GM23338 (cell line): ENCODE measurements at regions not wholly inside any gene's neighbourhood (a gene's known extent, or its start where the extent isn't known, plus 50 kb on each side); places are given as distances from the start of the nearest gene placed in this dataset.

Source experiments
- ATAC-seq: fragments of 200-7000 bp; cut with Tn5 transposase; 3 replicates; pipeline ENCODE4 v1.9.1; 2020
- DNase-seq: peaks from one replicate; pipeline ENCODE4 v3.0.0-alpha.2; 2015; ENCODE audit warnings: low spot score
- H2AFZ ChIP-seq: fragments of 200-600 bp; sonication (generic); 2 replicates; pipeline ENCODE4 v1.8.0; 2016; ENCODE audit warnings: antibody characterized with exemption, mild to moderate bottlenecking, moderate library complexity
- H3F3A ChIP-seq: fragments of 200-600 bp; sonication (generic); replicated peaks from 2 replicates; pipeline ENCODE4 v1.8.0; 2017; ENCODE audit warnings: antibody characterized with exemption, mixed run types, low read depth
- H3K27ac ChIP-seq: fragments of 200-600 bp; sonication (generic); 2 replicates; pipeline ENCODE4 v1.6.1; 2016; ENCODE audit warnings: low read depth
- H3K27me3 ChIP-seq: fragments of 200-600 bp; sonication (generic); 2 replicates; pipeline ENCODE4 v1.8.0; 2016; ENCODE audit warnings: mild to moderate bottlenecking, mixed run types, moderate library complexity; ENCODE audit not compliant: insufficient read depth
- H3K36me3 ChIP-seq: fragments of 200-600 bp; sonication (generic); 2 replicates; pipeline ENCODE4 v1.8.0; 2016; ENCODE audit warnings: mild to moderate bottlenecking; ENCODE audit not compliant: insufficient read depth
- H3K4me1 ChIP-seq: fragments of 200-600 bp; sonication (generic); 2 replicates; pipeline ENCODE4 v1.8.0; 2016; ENCODE audit warnings: mild to moderate bottlenecking, moderate library complexity; ENCODE audit not compliant: insufficient read depth
- H3K4me2 ChIP-seq: fragments of 200-600 bp; sonication (generic); 2 replicates; pipeline ENCODE4 v1.7.1; 2017; ENCODE audit warnings: mixed run types
- H3K4me3 ChIP-seq: fragments of 200-600 bp; sonication (generic); 2 replicates; pipeline ENCODE4 v1.6.1; 2016; ENCODE audit warnings: mixed run types
- H3K79me2 ChIP-seq: fragments of 200-600 bp; sonication (generic); replicated peaks from 2 replicates; pipeline ENCODE4 v1.8.0; 2017; ENCODE audit warnings: mild to moderate bottlenecking; ENCODE audit not compliant: insufficient read depth
- H3K9me2 ChIP-seq: fragments of 200-600 bp; sonication (generic); 2 replicates; pipeline ENCODE4 v1.8.0; 2017; ENCODE audit not compliant: insufficient read depth
- H4K20me1 ChIP-seq: fragments of 200-600 bp; sonication (generic); replicated peaks from 2 replicates; pipeline ENCODE4 v1.8.0; 2017; ENCODE audit warnings: mild to moderate bottlenecking; ENCODE audit not compliant: insufficient read depth
- H3K27ac Mint-ChIP-seq: 2 replicates; pipeline ENCODE4 v1.8.0; 2020; ENCODE audit warnings: inconsistent platforms, mild to moderate bottlenecking, moderate library complexity, mixed read lengths
- H3K27me3 Mint-ChIP-seq: 3 replicates; pipeline ENCODE4 v1.8.0; 2022; ENCODE audit warnings: low read depth, mild to moderate bottlenecking, moderate library complexity, mixed read lengths, inconsistent platforms; ENCODE audit not compliant: insufficient read depth, poor library complexity
- H3K36me3 Mint-ChIP-seq: 3 replicates; pipeline ENCODE4 v1.8.0; 2021; ENCODE audit warnings: low read depth, mild to moderate bottlenecking, inconsistent platforms, moderate library complexity, mixed read lengths
- H3K4me1 Mint-ChIP-seq: 3 replicates; pipeline ENCODE4 v1.8.0; 2020; ENCODE audit warnings: mild to moderate bottlenecking, inconsistent platforms, mixed read lengths
- H3K4me3 Mint-ChIP-seq: 3 replicates; pipeline ENCODE4 v1.8.0; 2021; ENCODE audit warnings: moderate library complexity, mild to moderate bottlenecking, inconsistent platforms, mixed read lengths
- H3K9me3 Mint-ChIP-seq: 3 replicates; pipeline ENCODE4 v1.8.0; 2020; ENCODE audit warnings: moderate library complexity, mild to moderate bottlenecking, inconsistent platforms, mixed read lengths
- CREB1 ChIP-seq: fragments of 250-450 bp; sonication (Bioruptor Pico); IDR thresholded peaks from 2 replicates; pipeline ENCODE4 v1.5.0; 2020; ENCODE audit warnings: low read depth, mild to moderate bottlenecking, moderate library complexity
- EZH2 ChIP-seq: fragments of 200-600 bp; sonication (generic); IDR thresholded peaks from one replicate; pipeline ENCODE4 v1.8.0; 2017; ENCODE audit warnings: antibody characterized with exemption, mild to moderate bottlenecking, low read depth; ENCODE audit not compliant: unreplicated experiment
- EZH2phosphoT487 ChIP-seq: fragments of 200-600 bp; sonication (generic); IDR thresholded peaks from one replicate; pipeline ENCODE4 v1.8.1; 2018; ENCODE audit warnings: antibody characterized with exemption; ENCODE audit not compliant: unreplicated experiment
- JUNB ChIP-seq: IDR thresholded peaks from one replicate; pipeline ENCODE4 v1.6.1; 2016; ENCODE audit warnings: antibody characterized with exemption; ENCODE audit not compliant: unreplicated experiment
- NANOG ChIP-seq: IDR thresholded peaks from 2 replicates; pipeline ENCODE4 v1.6.1; 2016; ENCODE audit warnings: antibody characterized with exemption, borderline replicate concordance
- POLR2AphosphoS5 ChIP-seq: IDR thresholded peaks from 2 replicates; pipeline ENCODE4 v1.6.1; 2016; ENCODE audit warnings: antibody characterized with exemption, low read depth
- STAT1 ChIP-seq: IDR thresholded peaks from one replicate; pipeline ENCODE4 v1.6.1; 2016; ENCODE audit warnings: antibody characterized with exemption; ENCODE audit not compliant: unreplicated experiment
- ZNF114 ChIP-seq: fragments of 250-450 bp; sonication (Bioruptor Pico); IDR thresholded peaks from 2 replicates; pipeline ENCODE4 v1.5.0; 2020; ENCODE audit warnings: mild to moderate bottlenecking, moderate library complexity
- ZNF331 ChIP-seq: fragments of 250-450 bp; sonication (Bioruptor Pico); IDR thresholded peaks from 2 replicates; pipeline ENCODE4 v1.5.0; 2020; ENCODE audit warnings: low read depth, mild to moderate bottlenecking, moderate library complexity
- TF ChIP-seq, protein P1 (sequence below): fragments of 250-450 bp; sonication (Bioruptor Pico); IDR thresholded peaks from 2 replicates; pipeline ENCODE4 v1.5.0; 2020; ENCODE audit warnings: mild to moderate bottlenecking, moderate library complexity
- TF ChIP-seq, protein P2 (sequence below): IDR thresholded peaks from one replicate; pipeline ENCODE4 v1.6.1; 2018; ENCODE audit warnings: antibody characterized with exemption; ENCODE audit not compliant: unreplicated experiment
- TF ChIP-seq, protein P3 (sequence below): IDR thresholded peaks from 2 replicates; pipeline ENCODE4 v1.6.1; 2016; ENCODE audit warnings: antibody characterized with exemption
- TF ChIP-seq, protein P4 (sequence below), 2 experiments: fragments of 200-600 bp in 1 of 2; sonication (generic) in 1 of 2; conservative IDR thresholded peaks; 2 replicates each; pipeline versions ENCODE4 v1.5.1 to v1.6.1; 2016 to 2017; ENCODE audit warnings: antibody characterized with exemption in 2 of 2, low read depth in 2 of 2, mild to moderate bottlenecking in 2 of 2, moderate library complexity in 1 of 2

DNA sequence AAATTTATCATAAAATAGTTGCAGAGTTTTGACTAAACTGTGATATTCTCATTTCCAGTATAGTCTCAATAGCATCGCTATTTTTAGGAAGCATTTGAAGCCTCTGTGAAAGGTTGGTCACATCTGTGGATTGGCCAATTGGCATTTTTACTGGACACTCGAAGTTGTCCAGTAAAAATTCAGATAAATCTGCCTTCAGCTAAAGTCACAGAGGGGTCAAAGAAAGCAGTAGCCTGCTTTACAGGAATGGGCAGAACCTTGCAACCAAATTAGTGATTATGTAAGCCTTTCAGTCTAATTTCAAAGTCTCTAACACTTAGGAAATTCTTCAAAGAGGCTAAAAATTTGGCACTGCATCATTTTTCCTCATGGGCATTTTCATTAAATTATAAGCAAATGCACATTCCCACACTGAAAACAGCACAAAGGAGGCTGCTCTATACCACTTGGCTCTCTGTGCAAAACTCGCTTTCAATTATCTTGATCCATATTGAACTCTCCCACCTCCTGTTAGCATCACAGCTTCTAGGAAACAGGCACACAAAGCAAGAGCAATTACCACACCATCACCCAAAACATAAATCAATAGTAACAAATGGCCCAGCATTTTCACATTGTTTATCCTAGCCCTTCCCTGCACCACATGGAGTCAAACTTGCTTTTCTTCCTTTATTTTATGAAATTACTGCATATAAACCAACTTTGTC is 318.5 kb upstream of the DUSP10 start:
- no peaks in the 10 kb centered on the region for H3K4me1 ChIP-seq
- Mint-ChIP-seq H3K4me1 (no peaks in the 10 kb centered on the region), H3K27me3 (no peaks in the 10 kb centered on the region), H3K27ac (no peak overlapping the region), H3K36me3 (peaks cover 22% of the 10 kb centered on the region), H3K4me3 (no peak overlapping the region), H3K9me3 (peaks cover 24% of the 10 kb centered on the region)
- H3K4me2 ChIP-seq, result no peak overlapping the region
- H3K27ac ChIP-seq, result no peak overlapping the region
- TF ChIP-seq, protein P1, sequence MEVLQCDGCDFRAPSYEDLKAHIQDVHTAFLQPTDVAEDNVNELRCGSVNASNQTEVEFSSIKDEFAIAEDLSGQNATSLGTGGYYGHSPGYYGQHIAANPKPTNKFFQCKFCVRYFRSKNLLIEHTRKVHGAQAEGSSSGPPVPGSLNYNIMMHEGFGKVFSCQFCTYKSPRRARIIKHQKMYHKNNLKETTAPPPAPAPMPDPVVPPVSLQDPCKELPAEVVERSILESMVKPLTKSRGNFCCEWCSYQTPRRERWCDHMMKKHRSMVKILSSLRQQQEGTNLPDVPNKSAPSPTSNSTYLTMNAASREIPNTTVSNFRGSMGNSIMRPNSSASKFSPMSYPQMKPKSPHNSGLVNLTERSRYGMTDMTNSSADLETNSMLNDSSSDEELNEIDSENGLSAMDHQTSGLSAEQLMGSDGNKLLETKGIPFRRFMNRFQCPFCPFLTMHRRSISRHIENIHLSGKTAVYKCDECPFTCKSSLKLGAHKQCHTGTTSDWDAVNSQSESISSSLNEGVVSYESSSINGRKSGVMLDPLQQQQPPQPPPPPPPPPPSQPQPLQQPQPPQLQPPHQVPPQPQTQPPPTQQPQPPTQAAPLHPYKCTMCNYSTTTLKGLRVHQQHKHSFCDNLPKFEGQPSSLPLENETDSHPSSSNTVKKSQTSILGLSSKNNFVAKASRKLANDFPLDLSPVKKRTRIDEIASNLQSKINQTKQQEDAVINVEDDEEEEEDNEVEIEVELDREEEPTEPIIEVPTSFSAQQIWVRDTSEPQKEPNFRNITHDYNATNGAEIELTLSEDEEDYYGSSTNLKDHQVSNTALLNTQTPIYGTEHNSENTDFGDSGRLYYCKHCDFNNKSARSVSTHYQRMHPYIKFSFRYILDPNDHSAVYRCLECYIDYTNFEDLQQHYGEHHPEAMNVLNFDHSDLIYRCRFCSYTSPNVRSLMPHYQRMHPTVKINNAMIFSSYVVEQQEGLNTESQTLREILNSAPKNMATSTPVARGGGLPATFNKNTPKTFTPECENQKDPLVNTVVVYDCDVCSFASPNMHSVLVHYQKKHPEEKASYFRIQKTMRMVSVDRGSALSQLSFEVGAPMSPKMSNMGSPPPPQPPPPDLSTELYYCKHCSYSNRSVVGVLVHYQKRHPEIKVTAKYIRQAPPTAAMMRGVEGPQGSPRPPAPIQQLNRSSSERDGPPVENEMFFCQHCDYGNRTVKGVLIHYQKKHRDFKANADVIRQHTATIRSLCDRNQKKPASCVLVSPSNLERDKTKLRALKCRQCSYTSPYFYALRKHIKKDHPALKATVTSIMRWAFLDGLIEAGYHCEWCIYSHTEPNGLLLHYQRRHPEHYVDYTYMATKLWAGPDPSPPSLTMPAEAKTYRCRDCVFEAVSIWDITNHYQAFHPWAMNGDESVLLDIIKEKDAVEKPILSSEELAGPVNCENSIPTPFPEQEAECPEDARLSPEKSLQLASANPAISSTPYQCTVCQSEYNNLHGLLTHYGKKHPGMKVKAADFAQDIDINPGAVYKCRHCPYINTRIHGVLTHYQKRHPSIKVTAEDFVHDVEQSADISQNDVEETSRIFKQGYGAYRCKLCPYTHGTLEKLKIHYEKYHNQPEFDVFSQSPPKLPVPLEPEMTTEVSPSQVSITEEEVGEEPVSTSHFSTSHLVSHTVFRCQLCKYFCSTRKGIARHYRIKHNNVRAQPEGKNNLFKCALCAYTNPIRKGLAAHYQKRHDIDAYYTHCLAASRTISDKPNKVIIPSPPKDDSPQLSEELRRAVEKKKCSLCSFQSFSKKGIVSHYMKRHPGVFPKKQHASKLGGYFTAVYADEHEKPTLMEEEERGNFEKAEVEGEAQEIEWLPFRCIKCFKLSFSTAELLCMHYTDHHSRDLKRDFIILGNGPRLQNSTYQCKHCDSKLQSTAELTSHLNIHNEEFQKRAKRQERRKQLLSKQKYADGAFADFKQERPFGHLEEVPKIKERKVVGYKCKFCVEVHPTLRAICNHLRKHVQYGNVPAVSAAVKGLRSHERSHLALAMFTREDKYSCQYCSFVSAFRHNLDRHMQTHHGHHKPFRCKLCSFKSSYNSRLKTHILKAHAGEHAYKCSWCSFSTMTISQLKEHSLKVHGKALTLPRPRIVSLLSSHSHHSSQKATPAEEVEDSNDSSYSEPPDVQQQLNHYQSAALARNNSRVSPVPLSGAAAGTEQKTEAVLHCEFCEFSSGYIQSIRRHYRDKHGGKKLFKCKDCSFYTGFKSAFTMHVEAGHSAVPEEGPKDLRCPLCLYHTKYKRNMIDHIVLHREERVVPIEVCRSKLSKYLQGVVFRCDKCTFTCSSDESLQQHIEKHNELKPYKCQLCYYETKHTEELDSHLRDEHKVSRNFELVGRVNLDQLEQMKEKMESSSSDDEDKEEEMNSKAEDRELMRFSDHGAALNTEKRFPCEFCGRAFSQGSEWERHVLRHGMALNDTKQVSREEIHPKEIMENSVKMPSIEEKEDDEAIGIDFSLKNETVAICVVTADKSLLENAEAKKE (CRISPR knock-in tag), result no peak
- TF ChIP-seq, protein P2, sequence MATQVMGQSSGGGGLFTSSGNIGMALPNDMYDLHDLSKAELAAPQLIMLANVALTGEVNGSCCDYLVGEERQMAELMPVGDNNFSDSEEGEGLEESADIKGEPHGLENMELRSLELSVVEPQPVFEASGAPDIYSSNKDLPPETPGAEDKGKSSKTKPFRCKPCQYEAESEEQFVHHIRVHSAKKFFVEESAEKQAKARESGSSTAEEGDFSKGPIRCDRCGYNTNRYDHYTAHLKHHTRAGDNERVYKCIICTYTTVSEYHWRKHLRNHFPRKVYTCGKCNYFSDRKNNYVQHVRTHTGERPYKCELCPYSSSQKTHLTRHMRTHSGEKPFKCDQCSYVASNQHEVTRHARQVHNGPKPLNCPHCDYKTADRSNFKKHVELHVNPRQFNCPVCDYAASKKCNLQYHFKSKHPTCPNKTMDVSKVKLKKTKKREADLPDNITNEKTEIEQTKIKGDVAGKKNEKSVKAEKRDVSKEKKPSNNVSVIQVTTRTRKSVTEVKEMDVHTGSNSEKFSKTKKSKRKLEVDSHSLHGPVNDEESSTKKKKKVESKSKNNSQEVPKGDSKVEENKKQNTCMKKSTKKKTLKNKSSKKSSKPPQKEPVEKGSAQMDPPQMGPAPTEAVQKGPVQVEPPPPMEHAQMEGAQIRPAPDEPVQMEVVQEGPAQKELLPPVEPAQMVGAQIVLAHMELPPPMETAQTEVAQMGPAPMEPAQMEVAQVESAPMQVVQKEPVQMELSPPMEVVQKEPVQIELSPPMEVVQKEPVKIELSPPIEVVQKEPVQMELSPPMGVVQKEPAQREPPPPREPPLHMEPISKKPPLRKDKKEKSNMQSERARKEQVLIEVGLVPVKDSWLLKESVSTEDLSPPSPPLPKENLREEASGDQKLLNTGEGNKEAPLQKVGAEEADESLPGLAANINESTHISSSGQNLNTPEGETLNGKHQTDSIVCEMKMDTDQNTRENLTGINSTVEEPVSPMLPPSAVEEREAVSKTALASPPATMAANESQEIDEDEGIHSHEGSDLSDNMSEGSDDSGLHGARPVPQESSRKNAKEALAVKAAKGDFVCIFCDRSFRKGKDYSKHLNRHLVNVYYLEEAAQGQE, result no peak
- no peak for TF ChIP-seq EZH2phosphoT487
- TF ChIP-seq STAT1, result no peak
- TF ChIP-seq CREB1 (CRISPR knock-in tag), result no peak
- no peak for TF ChIP-seq ZNF114
- TF ChIP-seq JUNB, result no peak
- TF ChIP-seq POLR2AphosphoS5, result no peak
- TF ChIP-seq ZNF331 (CRISPR knock-in tag), result no peak
- TF ChIP-seq, protein P3, sequence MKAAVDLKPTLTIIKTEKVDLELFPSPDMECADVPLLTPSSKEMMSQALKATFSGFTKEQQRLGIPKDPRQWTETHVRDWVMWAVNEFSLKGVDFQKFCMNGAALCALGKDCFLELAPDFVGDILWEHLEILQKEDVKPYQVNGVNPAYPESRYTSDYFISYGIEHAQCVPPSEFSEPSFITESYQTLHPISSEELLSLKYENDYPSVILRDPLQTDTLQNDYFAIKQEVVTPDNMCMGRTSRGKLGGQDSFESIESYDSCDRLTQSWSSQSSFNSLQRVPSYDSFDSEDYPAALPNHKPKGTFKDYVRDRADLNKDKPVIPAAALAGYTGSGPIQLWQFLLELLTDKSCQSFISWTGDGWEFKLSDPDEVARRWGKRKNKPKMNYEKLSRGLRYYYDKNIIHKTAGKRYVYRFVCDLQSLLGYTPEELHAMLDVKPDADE, result no peak
- TF ChIP-seq NANOG, result no peak
- TF ChIP-seq EZH2, result no peak
- TF ChIP-seq, protein P4, sequence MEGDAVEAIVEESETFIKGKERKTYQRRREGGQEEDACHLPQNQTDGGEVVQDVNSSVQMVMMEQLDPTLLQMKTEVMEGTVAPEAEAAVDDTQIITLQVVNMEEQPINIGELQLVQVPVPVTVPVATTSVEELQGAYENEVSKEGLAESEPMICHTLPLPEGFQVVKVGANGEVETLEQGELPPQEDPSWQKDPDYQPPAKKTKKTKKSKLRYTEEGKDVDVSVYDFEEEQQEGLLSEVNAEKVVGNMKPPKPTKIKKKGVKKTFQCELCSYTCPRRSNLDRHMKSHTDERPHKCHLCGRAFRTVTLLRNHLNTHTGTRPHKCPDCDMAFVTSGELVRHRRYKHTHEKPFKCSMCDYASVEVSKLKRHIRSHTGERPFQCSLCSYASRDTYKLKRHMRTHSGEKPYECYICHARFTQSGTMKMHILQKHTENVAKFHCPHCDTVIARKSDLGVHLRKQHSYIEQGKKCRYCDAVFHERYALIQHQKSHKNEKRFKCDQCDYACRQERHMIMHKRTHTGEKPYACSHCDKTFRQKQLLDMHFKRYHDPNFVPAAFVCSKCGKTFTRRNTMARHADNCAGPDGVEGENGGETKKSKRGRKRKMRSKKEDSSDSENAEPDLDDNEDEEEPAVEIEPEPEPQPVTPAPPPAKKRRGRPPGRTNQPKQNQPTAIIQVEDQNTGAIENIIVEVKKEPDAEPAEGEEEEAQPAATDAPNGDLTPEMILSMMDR (conservative IDR thresholded peaks at IDR 0.05; ENCODE audit: low read depth in 2 of 2), result no peak
- H2AFZ ChIP-seq, result peak overlapping the region; percentile 78; the same call in 1 of the 2 replicates
- no peaks in the 10 kb centered on the region for H3K36me3 ChIP-seq
- no peaks in the 10 kb centered on the region for H3K79me2 ChIP-seq
- no peaks in the 10 kb centered on the region for H3F3A ChIP-seq
- no peak overlapping the region for H3K4me3 ChIP-seq
- H3K9me2 ChIP-seq, result no peaks in the 10 kb centered on the region
- H4K20me1 ChIP-seq, result no peaks in the 10 kb centered on the region
- no peaks in the 10 kb centered on the region for H3K27me3 ChIP-seq
- ATAC-seq, result no peak
- DNase-seq, result no peak
